Nephron progenitor cell (in vitro differentiated cells): ENCODE measurements at regions not wholly inside any gene's neighbourhood (a gene's known extent, or its start where the extent isn't known, plus 50 kb on each side); places are given as distances from the start of the nearest gene placed in this dataset.

Source experiments
- DNase-seq: peaks from one replicate; pipeline ENCODE4 v3.0.0; 2021
- H3K27ac Mint-ChIP-seq: 2 replicates; pipeline ENCODE4 v1.8.0; 2021; ENCODE audit warnings: mild to moderate bottlenecking, moderate library complexity, mixed read lengths
- H3K27me3 Mint-ChIP-seq: 2 replicates; pipeline ENCODE4 v1.8.0; 2021; ENCODE audit warnings: mild to moderate bottlenecking, low read depth, mixed read lengths; ENCODE audit not compliant: poor library complexity
- H3K36me3 Mint-ChIP-seq: 2 replicates; pipeline ENCODE4 v1.8.0; 2021; ENCODE audit warnings: low read depth, mixed read lengths
- H3K4me1 Mint-ChIP-seq: 2 replicates; pipeline ENCODE4 v1.8.0; 2021; ENCODE audit warnings: mixed read lengths
- H3K4me3 Mint-ChIP-seq: 2 replicates; pipeline ENCODE4 v1.8.0; 2021; ENCODE audit warnings: mild to moderate bottlenecking, moderate library complexity, mixed read lengths
- H3K9me3 Mint-ChIP-seq: 2 replicates; pipeline ENCODE4 v1.8.0; 2021; ENCODE audit warnings: mild to moderate bottlenecking, moderate library complexity, mixed read lengths
- TF ChIP-seq, protein P1 (sequence below): fragments of 200-600 bp; sonication (generic); IDR thresholded peaks from 2 replicates; pipeline ENCODE4 v1.5.0; 2021; ENCODE audit warnings: antibody characterized with exemption

DNA sequence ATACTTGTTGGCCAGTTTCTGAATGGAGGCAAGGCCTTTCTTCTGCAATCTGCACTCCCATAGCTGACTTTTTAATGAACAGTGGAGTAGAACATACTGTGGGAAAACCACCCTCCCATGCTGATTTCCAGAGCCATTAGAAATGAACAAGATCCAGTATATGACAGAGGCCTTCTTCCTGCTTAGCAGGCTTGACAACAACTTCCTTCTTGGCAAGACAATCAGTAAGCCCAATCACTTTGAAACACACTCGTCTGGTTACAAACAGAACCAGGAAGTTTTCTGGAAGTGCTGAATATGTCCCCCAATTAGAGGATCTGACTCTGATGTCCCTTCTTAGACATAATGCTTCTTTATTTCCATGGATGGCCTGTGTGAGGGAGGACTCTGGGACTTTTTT lies 103.4 kb downstream of the SAMD9 start:
- Mint-ChIP-seq H3K4me1 (peaks cover 53% of the 10 kb centered on the region), H3K27me3 (peaks cover 3% of the 10 kb centered on the region)

GRCh38 chr7:93013446-93014061 lies 104.2 kb downstream of the SAMD9 start:
- Mint-ChIP-seq H3K9me3 (no peaks in the 10 kb centered on the region), H3K36me3 (no peaks in the 10 kb centered on the region), H3K27me3 (peaks cover 3% of the 10 kb centered on the region), H3K27ac (no peak overlapping the region), H3K4me1 (peaks cover 52% of the 10 kb centered on the region), H3K4me3 (no peak overlapping the region)
- TF ChIP-seq, protein P1, sequence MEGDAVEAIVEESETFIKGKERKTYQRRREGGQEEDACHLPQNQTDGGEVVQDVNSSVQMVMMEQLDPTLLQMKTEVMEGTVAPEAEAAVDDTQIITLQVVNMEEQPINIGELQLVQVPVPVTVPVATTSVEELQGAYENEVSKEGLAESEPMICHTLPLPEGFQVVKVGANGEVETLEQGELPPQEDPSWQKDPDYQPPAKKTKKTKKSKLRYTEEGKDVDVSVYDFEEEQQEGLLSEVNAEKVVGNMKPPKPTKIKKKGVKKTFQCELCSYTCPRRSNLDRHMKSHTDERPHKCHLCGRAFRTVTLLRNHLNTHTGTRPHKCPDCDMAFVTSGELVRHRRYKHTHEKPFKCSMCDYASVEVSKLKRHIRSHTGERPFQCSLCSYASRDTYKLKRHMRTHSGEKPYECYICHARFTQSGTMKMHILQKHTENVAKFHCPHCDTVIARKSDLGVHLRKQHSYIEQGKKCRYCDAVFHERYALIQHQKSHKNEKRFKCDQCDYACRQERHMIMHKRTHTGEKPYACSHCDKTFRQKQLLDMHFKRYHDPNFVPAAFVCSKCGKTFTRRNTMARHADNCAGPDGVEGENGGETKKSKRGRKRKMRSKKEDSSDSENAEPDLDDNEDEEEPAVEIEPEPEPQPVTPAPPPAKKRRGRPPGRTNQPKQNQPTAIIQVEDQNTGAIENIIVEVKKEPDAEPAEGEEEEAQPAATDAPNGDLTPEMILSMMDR: no peak
- no peak for DNase-seq

More for the DNA sequence above, 103.4 kb downstream of the SAMD9 start:
- TF ChIP-seq, protein P1: no peak
- no peak for DNase-seq
- Mint-ChIP-seq H3K4me3 (no peak overlapping the region), H3K27ac (no peak overlapping the region), H3K36me3 (no peaks in the 10 kb centered on the region), H3K9me3 (no peaks in the 10 kb centered on the region)

- H3K27me3 Mint-ChIP-seq: no peaks in the 10 kb centered on the region
- H3K9me3 Mint-ChIP-seq: no peaks in the 10 kb centered on the region
- no peak overlapping the region for H3K27ac Mint-ChIP-seq
- H3K36me3 Mint-ChIP-seq: no peaks in the 10 kb centered on the region
- H3K4me3 Mint-ChIP-seq: no peak overlapping the region
- peaks cover 32% of the 10 kb centered on the region for H3K4me1 Mint-ChIP-seq
- DNase-seq: no peak
- TF ChIP-seq, protein P1: no peak
Observed at GRCh38 chr7:93011351-93012294, 106.2 kb downstream of the SAMD9 start.

DNA sequence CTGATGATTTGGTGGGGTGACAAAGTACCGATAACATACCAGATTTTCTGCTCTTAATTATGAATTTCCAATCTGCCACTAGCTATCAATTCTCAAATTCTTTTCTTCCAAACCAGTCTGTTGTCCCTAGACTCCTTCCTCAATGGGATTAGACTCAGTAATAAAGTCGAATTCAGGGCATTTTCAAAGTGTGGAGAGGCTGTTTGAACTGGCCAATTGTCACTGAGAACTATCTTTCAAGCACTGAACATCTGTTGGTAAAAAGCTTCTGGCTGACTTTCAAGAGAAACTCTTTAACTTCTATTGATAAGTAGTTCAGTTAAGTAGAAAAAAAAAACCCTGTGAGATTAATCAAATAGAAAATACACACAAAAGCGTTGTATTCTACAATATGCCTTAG lies 108.9 kb downstream of the SAMD9 start:
- Mint-ChIP-seq H3K9me3 (no peaks in the 10 kb centered on the region), H3K27me3 (no peaks in the 10 kb centered on the region), H3K36me3 (no peaks in the 10 kb centered on the region), H3K27ac (no peak overlapping the region), H3K4me1 (peaks cover 5% of the 10 kb centered on the region), H3K4me3 (no peak overlapping the region)
- TF ChIP-seq, protein P1: no peak
- DNase-seq: no peak

DNA sequence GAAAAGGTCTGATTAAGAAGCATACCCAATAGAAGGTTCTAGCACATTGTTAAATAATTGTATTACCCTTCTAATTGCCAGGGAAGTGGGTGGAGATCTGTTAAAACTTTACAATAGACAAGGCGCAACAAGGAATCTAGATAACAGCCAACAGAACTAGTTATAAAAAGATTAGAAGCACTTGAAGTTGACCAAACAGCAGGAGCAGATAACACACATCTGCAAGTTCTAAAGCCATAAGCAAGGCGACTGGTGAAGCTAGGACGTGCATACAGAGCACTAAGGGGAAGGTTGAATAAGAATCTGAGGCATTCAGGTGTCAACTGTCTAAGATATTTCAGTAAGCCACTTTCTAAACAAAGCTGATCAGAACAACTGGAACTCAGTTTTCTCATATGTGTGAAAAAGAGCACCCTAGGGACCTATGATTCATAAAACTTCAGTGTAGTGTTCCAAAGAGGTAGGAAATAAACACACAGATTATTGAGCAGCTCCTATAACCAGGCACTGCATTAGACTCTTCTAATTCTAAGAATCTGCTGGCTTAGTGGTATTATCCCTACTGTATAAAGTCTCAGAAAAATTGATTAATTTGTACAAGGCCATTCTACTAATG lies 111.2 kb downstream of the SAMD9 start:
- no peaks in the 10 kb centered on the region for H3K27me3 Mint-ChIP-seq

More for the DNA sequence above, 111.2 kb downstream of the SAMD9 start:
- Mint-ChIP-seq H3K36me3 (no peaks in the 10 kb centered on the region), H3K9me3 (no peaks in the 10 kb centered on the region), H3K4me3 (no peak overlapping the region), H3K4me1 (no peaks in the 10 kb centered on the region), H3K27ac (no peak overlapping the region)
- no peak for DNase-seq
- TF ChIP-seq, protein P1: no peak
